ENCODE measurements at regions not wholly inside any gene's neighbourhood (a gene's known extent, or its start where the extent isn't known, plus 50 kb on each side); places are given as distances from the start of the nearest gene placed in this dataset.

DNA sequence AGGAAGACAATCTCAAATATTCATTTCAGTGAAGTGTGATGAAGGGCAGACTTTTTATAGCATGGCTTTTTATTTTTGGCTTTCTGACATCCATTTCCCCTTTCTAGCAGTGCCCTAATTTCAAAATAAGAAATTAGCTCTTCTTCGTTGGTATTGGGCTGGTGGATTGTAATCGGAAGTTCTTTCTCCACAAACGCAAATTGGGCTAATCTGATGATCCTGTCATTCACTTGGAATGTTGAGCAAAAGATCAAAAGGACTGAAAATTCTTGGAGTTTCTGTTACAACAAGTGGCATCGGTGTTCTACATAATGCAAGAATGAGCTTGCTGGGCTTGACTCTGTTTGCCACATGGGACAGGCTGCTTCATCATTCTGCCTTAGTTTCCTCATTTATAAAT is 1182.8 kb downstream of the FLRT2 start:
- DNase-seq (ENCODE audit: low read depth): no peak

GRCh38 chr14:86712176-86712575 is 1182.2 kb downstream of the FLRT2 start:
- DNase-seq (ENCODE audit: low read depth): no peak

- DNase-seq (ENCODE audit: low read depth): no peak
These were observed 1178.9 kb downstream of the FLRT2 start for GRCh38 chr14:86708846-86709339.

- no peak for DNase-seq (ENCODE audit: low read depth)
These were observed 1177.1 kb downstream of the FLRT2 start for GRCh38 chr14:86707071-86707470.

- no peak for DNase-seq (ENCODE audit: low read depth)
These were observed 1153.6 kb downstream of the FLRT2 start for GRCh38 chr14:86683561-86683960.

DNA sequence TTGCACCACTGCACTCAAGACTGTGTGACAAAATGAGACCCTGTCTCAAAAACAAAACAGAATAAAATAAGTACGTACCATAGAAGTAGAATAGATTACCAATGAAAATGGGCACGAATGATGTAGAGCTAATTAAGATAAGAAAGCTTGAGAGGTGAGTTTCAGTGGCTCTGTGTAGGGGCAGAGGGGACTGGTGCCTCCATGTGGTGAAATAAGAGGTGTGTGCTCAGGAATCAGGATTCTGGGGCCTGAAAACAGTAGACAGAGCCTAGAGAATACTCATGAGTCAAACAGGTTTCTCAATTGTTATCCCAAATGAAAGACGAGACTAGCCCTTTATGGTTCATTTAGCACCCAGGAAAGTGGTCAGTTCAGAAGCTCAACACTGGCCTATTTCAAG is 1145.1 kb downstream of the FLRT2 start:
- DNase-seq (ENCODE audit: low read depth): no peak

DNA sequence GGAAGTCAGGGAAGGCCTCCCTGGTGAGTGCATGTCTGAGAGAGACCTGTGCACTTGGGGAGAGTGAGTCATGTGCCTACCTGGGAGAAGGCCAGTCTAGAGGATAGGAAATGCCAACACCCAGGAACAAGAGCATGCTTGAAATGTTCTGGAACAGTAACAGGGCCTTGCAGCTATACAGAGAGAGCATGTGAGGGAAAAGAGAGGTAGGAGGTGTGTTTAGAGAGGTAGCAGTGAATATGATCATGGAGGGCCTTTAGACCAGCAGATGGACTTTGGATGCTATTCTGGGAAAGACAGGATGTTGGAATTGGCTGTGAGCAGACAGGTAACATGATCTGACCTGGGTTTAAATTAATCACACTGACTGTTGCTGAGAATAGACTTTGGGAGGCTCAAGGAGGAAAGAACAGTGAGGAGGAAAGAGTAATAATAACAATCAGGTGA is 1143.6 kb downstream of the FLRT2 start:
- no peak for DNase-seq (ENCODE audit: low read depth)

DNA sequence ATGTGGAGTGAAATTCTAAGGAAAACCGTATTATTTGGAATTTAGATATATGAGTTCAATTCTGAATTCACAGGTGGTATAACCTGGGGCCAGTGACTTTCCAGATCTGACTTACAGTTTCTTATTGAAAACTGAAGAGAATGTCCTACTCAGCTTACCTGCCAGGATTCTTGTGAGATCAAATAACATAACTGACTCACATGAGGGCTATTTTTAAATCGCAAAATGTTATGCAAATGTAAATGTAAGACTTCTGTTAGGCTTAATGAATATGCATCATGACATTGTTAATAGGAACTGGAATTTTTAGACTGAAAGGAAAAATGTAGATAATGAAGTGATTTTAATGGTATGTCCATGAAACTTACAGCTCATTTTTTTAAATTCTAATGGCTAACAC is 1142.1 kb downstream of the FLRT2 start:
- DNase-seq (ENCODE audit: low read depth): no peak

- DNase-seq (ENCODE audit: low read depth): no peak
These were observed 1136.0 kb downstream of the FLRT2 start for GRCh38 chr14:86665975-86666374.

DNA sequence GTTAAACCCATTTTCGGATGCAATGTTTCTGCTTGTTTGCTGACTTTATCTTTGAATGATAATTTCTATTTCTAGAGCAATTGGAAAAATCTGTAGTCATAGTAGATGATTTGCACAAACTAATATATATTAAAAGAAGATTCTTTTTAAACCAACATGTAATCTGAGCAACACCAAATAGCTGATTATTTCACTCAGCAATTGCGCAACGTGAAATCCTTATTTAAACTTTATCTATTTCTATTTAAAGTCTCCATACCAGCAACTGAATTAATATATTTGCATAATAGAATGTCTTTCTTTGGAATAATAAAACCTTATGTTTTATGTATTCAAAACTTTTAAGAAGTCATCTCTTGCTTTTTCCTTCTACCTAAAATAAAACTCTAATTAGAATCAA is 1132.4 kb downstream of the FLRT2 start:
- DNase-seq (ENCODE audit: low read depth): no peak

GRCh38 chr14:86654558-86655184 is 1124.7 kb downstream of the FLRT2 start:
- DNase-seq (ENCODE audit: low read depth): no peak

GRCh38 chr14:86652526-86652925 is 1122.6 kb downstream of the FLRT2 start:
- DNase-seq (ENCODE audit: low read depth): no peak

DNA sequence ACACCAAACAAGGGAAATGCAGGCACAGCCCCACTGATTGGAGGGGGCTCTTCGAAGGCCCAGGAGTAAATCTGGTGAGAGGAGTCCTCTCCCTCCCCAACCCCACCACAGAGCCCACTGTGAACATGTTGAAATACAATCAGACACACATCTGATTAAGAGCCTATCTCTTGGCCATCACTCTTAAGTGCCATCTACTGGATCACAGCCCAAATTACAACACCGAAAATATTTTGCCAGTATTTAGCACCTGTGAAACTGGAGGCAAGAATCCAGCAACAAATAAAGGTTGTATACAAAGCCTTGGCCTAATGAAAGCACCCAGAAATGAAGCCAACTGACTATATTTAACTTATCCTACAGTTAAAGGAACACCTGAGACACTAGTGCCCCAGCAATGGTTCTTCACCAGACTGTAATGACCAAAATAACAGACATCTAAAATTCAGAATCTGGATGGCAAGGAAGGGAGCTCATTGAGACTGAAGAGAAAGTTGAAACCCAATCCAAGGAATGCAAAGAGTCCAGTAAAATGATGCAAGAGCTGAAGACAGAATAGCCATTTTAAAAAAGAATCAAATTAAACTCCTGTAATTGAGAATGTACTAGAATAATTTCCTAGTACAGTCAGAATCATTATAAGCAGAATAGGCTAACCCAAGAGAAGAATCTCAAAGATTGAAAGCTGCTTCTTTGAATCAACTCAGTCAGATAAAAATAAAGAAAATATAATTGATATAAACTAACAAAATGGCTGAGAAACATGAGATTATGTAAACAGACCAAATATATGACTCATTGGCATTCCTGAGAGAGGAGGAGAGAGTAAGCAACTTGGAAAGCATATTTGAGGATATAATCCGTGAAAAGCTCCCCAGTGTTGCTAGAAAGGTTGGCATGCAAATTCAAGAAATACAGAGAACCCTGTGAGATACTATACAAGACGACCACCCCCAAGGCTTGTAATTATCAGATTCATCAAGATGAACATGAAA is 1117.0 kb downstream of the FLRT2 start:
- no peak for DNase-seq (ENCODE audit: low read depth)

- no peak for DNase-seq (ENCODE audit: low read depth)
These were observed 1116.2 kb downstream of the FLRT2 start for GRCh38 chr14:86646125-86646524.

GRCh38 chr14:86641310-86641709 is 1111.4 kb downstream of the FLRT2 start:
- DNase-seq (ENCODE audit: low read depth): no peak

DNA sequence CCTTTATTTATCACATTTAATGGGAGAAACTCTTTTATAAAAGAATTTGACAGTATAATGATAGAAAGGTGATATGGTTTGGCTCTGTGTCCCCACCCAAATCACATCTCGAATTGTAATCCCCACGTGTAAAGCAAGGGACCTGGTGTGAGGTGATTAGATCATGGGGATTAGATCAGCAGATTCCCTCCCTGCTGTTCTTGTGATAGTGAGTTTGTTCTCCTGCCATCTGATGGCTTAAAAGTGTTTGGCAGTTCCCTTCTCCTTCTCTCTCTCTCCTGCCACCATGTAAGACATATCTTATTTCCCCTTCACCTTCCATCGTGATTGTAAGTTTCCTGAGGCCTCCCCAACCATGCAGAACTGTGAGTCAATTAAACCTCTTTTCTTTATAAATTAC is 1110.3 kb downstream of the FLRT2 start:
- no peak for DNase-seq (ENCODE audit: low read depth)

GRCh38 chr14:86639666-86640065 is 1109.7 kb downstream of the FLRT2 start:
- no peak for DNase-seq (ENCODE audit: low read depth)

GRCh38 chr14:86639146-86639545 is 1109.2 kb downstream of the FLRT2 start:
- DNase-seq (ENCODE audit: low read depth): no peak

DNA sequence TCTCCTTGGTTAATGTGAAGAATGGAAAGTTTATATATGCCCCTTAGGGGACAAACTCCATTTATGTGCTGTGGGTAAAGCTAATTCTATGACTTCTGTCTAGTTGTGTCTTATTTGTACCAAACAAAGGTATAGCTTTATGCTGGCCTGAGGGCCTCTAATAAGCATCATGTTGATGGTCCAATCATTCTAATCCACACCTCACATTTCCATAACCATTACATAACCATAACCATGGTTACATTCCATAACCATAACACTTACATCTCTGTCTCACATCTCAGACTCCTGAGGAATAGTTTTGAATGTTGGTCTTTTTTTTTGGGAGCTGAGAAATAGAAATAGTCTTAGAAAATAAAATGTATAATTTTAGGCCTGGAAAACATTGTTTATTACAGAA is 1097.1 kb downstream of the FLRT2 start:
- no peak for DNase-seq (ENCODE audit: low read depth)

DNA sequence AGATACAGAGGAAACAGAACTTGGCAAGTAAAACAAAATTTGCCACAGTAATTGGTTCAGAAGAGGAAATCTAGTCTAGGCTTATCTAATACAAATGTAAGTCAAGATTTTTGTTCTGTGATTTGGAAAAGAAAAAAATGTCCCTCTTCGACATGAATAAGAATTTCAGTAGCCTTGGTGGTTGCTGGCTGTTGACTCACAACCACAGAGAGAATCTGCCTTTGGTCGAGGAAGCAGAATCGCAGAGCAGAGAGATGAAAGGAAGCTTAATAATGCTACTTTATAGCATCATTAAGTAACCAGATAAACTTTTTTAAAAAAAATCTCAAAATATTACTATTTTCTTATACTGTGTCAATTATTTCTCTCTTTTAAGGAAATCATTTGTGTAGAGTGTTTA is 1096.6 kb downstream of the FLRT2 start:
- DNase-seq (ENCODE audit: low read depth): no peak

GRCh38 chr14:86625637-86626036 is 1095.7 kb downstream of the FLRT2 start:
- no peak for DNase-seq (ENCODE audit: low read depth)

DNA sequence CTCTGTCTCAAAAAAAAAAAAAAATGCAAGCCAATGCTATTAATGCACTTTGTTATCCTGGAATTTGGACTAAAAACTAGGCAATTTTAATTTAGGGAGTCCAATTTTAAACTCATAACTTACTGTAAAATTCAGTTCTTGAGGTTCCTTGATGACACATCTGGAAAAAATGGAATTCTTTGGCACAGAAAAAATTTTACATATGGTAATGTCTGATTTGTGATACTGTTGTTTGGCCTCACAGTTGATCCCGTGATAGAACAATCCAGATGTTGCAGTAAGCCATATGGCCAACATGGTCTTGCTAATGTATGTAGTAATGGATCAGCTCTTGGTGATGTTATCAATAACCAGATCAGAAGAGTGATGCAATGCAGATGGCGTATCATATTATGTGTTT is 1089.8 kb downstream of the FLRT2 start:
- no peak for DNase-seq (ENCODE audit: low read depth)

DNA sequence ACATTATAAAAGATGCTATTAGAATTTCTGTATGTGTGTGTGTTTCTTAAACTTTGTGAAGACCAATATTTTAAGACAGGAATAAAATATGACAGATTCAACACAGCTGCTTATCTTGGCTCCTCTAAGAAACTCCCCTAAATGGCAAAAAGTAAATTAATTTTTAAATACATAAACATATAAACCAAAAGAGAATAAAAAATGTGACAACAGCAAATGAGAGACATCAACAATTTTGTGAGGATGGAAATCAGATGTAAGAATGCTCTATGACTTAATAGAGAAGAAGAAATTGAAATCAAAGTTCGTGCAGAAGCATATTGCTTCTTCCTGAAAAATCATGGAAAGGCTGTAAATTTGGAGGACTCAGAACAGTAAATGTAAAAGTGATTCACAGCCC is 1083.8 kb downstream of the FLRT2 start:
- DNase-seq (ENCODE audit: low read depth): no peak

All from T-helper 22 cell (primary cell).